Hepatocyte (in vitro differentiated cells): ENCODE measurements at regions not wholly inside any gene's neighbourhood (a gene's known extent, or its start where the extent isn't known, plus 50 kb on each side); places are given as distances from the start of the nearest gene placed in this dataset.

Experiments
- DNase-seq: peaks from one replicate; pipeline ENCODE4 v3.0.0-alpha.2; 2016; ENCODE audit warnings: low spot score
- H2AFZ ChIP-seq: fragments of 200-600 bp; sonication (generic); 2 replicates; pipeline ENCODE4 v1.6.0; 2016; ENCODE audit warnings: antibody characterized with exemption, mild to moderate bottlenecking
- H3K27ac ChIP-seq: fragments of 200-600 bp; sonication (generic); 2 replicates; pipeline ENCODE4 v1.5.1; 2016; ENCODE audit warnings: mild to moderate bottlenecking
- H3K27me3 ChIP-seq: fragments of 200-600 bp; sonication (generic); 2 replicates; pipeline ENCODE4 v1.6.1; 2016
- H3K36me3 ChIP-seq: fragments of 200-600 bp; sonication (generic); replicated peaks from 2 replicates; pipeline ENCODE4 v1.5.1; 2016; ENCODE audit warnings: low read depth; ENCODE audit not compliant: insufficient read depth
- H3K4me1 ChIP-seq: fragments of 200-600 bp; sonication (generic); 2 replicates; pipeline ENCODE4 v1.5.1; 2016; ENCODE audit warnings: mild to moderate bottlenecking, moderate library complexity; ENCODE audit not compliant: insufficient read depth
- H3K4me2 ChIP-seq: fragments of 200-600 bp; sonication (generic); 2 replicates; pipeline ENCODE4 v1.6.0; 2016
- H3K4me3 ChIP-seq: fragments of 200-600 bp; sonication (generic); 2 replicates; pipeline ENCODE4 v1.5.1; 2016; ENCODE audit warnings: mild to moderate bottlenecking
- H3K79me2 ChIP-seq: fragments of 200-600 bp; sonication (generic); 2 replicates; pipeline ENCODE4 v1.6.0; 2017; ENCODE audit warnings: mild to moderate bottlenecking
- H3K9me2 ChIP-seq: fragments of 200-600 bp; sonication (generic); replicated peaks from 2 replicates; pipeline ENCODE4 v1.6.0; 2017; ENCODE audit warnings: mild to moderate bottlenecking; ENCODE audit not compliant: insufficient read depth
- H3K9me3 ChIP-seq: fragments of 200-600 bp; sonication (generic); 2 replicates; pipeline ENCODE4 v1.5.1; 2016; ENCODE audit warnings: low read depth, mild to moderate bottlenecking
- H4K20me1 ChIP-seq: fragments of 200-600 bp; sonication (generic); 2 replicates; pipeline ENCODE4 v1.6.0; 2016; ENCODE audit warnings: mild to moderate bottlenecking; ENCODE audit not compliant: insufficient read depth, poor library complexity, severe bottlenecking
- EZH2 ChIP-seq: fragments of 200-600 bp; sonication (generic); IDR thresholded peaks from 2 replicates; pipeline ENCODE4 v1.6.1; 2016; ENCODE audit warnings: antibody characterized with exemption, mild to moderate bottlenecking, borderline replicate concordance
- EZH2phosphoT487 ChIP-seq: fragments of 200-600 bp; sonication (generic); IDR thresholded peaks from one replicate; pipeline ENCODE4 v1.6.1; 2018; ENCODE audit warnings: antibody characterized with exemption, mild to moderate bottlenecking, low read depth, moderate library complexity; ENCODE audit not compliant: unreplicated experiment, severe bottlenecking
- WGBS: methylation state at CpG from one replicate; pipeline ENCODE4 v1.1.6; 2016; ENCODE audit warnings: low lambda C conversion rate; ENCODE audit errors: missing lambda C conversion rate; 5-methylcytosine and 5-hydroxymethylcytosine counted together
- TF ChIP-seq, protein P1 (sequence below): fragments of 200-600 bp; sonication (generic); IDR thresholded peaks from 2 replicates; pipeline ENCODE4 v1.5.1; 2016; ENCODE audit warnings: antibody characterized with exemption, mild to moderate bottlenecking; ENCODE audit not compliant: poor library complexity

DNA sequence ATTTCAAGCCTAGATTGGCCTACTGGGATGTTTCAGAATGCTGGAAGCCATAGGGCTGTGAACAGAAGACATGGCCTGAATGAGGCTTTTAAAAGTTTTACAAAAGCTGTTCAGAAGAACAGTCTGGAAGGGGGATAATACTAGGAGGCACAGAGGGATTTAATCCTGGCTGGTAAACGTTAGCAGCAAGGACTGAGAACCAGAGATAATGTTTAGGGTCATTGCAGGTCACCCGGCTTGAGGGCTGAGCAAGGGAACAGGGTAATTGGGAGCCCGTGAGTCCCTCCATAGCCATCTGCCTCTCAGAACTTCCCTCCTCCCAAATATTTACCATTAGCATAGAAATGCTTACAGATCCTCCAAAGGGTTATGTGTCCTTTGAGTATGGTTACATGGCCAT, 765.4 kb downstream of the TMEM182 start:
- Histone ChIP-seq H3K27me3 (no peaks in the 10 kb centered on the region), H4K20me1 (no peaks in the 10 kb centered on the region), H3K9me2 (no peaks in the 10 kb centered on the region), H3K4me2 (no peak overlapping the region), H3K79me2 (no peaks in the 10 kb centered on the region), H3K36me3 (no peaks in the 10 kb centered on the region), H2AFZ (no peak overlapping the region), H3K4me1 (no peaks in the 10 kb centered on the region), H3K9me3 (no peaks in the 10 kb centered on the region), H3K4me3 (no peak overlapping the region), H3K27ac (no peak overlapping the region)
- 40% methylated on average over 3 of the region's 3 CpGs for WGBS
- TF ChIP-seq EZH2 (no peak), EZH2phosphoT487 (no peak)
- TF ChIP-seq, protein P1, sequence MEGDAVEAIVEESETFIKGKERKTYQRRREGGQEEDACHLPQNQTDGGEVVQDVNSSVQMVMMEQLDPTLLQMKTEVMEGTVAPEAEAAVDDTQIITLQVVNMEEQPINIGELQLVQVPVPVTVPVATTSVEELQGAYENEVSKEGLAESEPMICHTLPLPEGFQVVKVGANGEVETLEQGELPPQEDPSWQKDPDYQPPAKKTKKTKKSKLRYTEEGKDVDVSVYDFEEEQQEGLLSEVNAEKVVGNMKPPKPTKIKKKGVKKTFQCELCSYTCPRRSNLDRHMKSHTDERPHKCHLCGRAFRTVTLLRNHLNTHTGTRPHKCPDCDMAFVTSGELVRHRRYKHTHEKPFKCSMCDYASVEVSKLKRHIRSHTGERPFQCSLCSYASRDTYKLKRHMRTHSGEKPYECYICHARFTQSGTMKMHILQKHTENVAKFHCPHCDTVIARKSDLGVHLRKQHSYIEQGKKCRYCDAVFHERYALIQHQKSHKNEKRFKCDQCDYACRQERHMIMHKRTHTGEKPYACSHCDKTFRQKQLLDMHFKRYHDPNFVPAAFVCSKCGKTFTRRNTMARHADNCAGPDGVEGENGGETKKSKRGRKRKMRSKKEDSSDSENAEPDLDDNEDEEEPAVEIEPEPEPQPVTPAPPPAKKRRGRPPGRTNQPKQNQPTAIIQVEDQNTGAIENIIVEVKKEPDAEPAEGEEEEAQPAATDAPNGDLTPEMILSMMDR = no peak
- no peak for DNase-seq

DNA sequence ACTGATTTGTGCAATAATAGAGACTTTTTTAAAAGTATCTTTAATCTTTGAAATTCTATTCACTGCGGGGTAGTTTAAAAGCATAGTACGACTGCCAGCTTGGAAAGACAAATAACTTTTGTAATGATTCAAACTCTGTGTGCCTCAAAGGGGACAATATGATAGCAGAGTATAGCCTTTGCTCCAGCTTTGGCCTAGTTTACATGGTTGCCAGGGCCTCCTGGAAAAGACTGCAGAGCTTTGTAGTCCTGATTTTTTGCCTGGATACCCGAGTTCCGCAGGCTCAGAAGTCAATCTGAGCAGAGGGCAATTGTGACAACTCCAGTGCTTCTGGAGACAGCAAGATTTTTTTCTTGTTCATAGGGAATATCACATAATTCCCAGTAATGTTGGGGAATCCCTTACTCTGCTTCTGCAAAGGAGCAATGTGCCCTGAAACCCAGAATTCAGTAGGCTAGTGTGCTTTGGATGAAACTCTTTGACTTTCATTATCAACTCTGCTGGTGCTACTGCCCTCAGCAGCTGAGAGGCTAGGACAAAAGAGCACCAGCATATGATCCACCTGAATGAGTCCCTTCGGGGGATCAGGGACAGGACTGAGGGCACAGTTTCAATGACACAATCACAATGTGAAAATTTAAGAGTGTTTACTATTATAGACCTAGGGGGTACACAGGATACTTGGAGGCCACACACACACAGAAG, 768.1 kb downstream of the TMEM182 start:
- no peaks in the 10 kb centered on the region for H3K27me3 ChIP-seq
- no peak overlapping the region for H3K4me2 ChIP-seq
- H3K4me1 ChIP-seq = no peaks in the 10 kb centered on the region
- H3K27ac ChIP-seq = no peak overlapping the region
- no peaks in the 10 kb centered on the region for H4K20me1 ChIP-seq
- H2AFZ ChIP-seq = no peak overlapping the region
- H3K4me3 ChIP-seq = no peak overlapping the region
- TF ChIP-seq EZH2phosphoT487 = no peak
- TF ChIP-seq, protein P1 = no peak
- TF ChIP-seq EZH2 = no peak
- WGBS = 87% methylated on average over 5 of the region's 5 CpGs
- H3K79me2 ChIP-seq = no peaks in the 10 kb centered on the region
- no peaks in the 10 kb centered on the region for H3K9me3 ChIP-seq
- H3K9me2 ChIP-seq = no peaks in the 10 kb centered on the region
- no peak for DNase-seq
- no peaks in the 10 kb centered on the region for H3K36me3 ChIP-seq

DNA sequence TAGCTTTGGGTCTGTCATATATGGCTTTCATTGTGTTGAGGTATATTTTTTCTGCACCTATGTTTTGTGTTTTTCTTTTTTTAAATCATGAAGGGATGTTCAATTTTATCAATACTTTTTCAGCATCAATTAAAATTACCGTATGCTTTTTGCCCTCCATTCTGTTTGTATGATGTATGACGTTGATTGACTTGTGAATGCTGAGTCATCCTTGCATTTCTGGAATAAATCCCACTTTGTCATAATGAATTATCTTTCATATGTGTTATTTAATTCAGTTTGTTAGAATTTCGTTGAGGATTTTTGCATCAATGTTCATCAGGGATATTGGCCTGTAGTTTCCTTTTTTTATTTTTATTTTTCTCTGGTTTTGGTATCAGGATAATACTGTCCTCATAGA, 790.9 kb downstream of the TMEM182 start:
- no peak overlapping the region for H3K4me2 ChIP-seq
- no peak overlapping the region for H3K27ac ChIP-seq
- TF ChIP-seq EZH2 (no peak), EZH2phosphoT487 (no peak)
- TF ChIP-seq, protein P1 = no peak
- H3K36me3 ChIP-seq = no peaks in the 10 kb centered on the region
- no peak overlapping the region for H3K4me3 ChIP-seq
- no peaks in the 10 kb centered on the region for H3K27me3 ChIP-seq
- no peaks in the 10 kb centered on the region for H3K79me2 ChIP-seq
- no peaks in the 10 kb centered on the region for H3K4me1 ChIP-seq
- H3K9me3 ChIP-seq = no peaks in the 10 kb centered on the region
- H3K9me2 ChIP-seq = no peaks in the 10 kb centered on the region
- no peak for DNase-seq
- no peaks in the 10 kb centered on the region for H4K20me1 ChIP-seq
- no peak overlapping the region for H2AFZ ChIP-seq
- WGBS = 74% methylated on average over 3 of the region's 3 CpGs
